ENCODE measurements at regions not wholly inside any gene's neighbourhood (a gene's known extent, or its start where the extent isn't known, plus 50 kb on each side); places are given as distances from the start of the nearest gene placed in this dataset.

DNA sequence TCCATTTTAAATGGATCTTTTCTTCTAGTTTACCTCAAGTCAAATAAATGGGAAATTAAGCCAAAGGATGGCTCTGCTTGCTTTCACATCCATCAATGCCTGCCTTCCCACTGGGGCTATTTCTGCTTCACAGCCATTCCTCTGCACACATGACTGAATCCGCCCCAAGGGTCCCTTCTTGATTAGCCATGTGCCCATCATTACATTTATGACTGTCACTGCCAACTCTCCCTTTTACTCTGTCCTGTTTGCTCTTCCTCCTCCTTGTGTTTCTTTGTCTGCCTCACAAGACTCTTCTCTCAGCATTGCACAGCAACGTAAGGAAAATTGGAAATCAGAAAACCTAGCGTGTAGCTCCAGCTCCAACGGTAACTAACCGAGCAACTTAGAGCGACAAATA is 410.2 kb downstream of the TBC1D4 start:
- H3K36me3 ChIP-seq: no peaks in the 10 kb centered on the region
- no peaks in the 10 kb centered on the region for H3K4me1 ChIP-seq
- intact Hi-C loops (cut with DNase I): no loop called here
- TF ChIP-seq, protein P1, sequence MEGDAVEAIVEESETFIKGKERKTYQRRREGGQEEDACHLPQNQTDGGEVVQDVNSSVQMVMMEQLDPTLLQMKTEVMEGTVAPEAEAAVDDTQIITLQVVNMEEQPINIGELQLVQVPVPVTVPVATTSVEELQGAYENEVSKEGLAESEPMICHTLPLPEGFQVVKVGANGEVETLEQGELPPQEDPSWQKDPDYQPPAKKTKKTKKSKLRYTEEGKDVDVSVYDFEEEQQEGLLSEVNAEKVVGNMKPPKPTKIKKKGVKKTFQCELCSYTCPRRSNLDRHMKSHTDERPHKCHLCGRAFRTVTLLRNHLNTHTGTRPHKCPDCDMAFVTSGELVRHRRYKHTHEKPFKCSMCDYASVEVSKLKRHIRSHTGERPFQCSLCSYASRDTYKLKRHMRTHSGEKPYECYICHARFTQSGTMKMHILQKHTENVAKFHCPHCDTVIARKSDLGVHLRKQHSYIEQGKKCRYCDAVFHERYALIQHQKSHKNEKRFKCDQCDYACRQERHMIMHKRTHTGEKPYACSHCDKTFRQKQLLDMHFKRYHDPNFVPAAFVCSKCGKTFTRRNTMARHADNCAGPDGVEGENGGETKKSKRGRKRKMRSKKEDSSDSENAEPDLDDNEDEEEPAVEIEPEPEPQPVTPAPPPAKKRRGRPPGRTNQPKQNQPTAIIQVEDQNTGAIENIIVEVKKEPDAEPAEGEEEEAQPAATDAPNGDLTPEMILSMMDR (IDR thresholded peaks at IDR 0.05): no peak
- ATAC-seq (no peak), DNase-seq (no peak)
- H3K9me3 ChIP-seq: no peaks in the 10 kb centered on the region
- H3K27me3 ChIP-seq (ENCODE audit: low read depth): no peaks in the 10 kb centered on the region
- no peak overlapping the region for H3K4me3 ChIP-seq
- no peak overlapping the region for H3K27ac ChIP-seq

DNA sequence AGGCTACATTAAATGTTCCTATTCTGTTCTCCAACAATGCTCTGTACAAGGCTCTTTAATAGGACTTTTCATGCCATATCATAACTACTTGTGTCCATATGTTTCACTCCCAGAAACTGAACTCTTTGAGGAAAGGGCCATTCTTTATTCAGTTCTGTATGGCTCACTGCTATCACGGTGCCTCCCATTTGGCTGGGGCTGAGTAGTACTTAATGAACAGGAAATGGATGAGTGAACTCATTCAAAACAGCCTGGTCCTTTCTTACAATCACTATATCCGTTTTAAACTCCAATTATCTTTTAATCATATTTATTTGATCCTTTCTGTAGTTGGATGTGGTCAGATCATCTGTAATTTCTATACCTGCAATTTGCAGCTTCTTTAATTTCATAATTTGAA is 410.6 kb downstream of the TBC1D4 start:
- Histone ChIP-seq H3K27ac (no peak overlapping the region), H3K36me3 (no peaks in the 10 kb centered on the region), H3K27me3 (ENCODE audit: low read depth) (no peaks in the 10 kb centered on the region), H3K4me1 (no peaks in the 10 kb centered on the region), H3K4me3 (no peak overlapping the region), H3K9me3 (no peaks in the 10 kb centered on the region)
- DNase-seq (no peak), ATAC-seq (no peak)
- intact Hi-C loops (cut with DNase I): no loop called here
- TF ChIP-seq, protein P1 (IDR thresholded peaks at IDR 0.05): no peak

DNA sequence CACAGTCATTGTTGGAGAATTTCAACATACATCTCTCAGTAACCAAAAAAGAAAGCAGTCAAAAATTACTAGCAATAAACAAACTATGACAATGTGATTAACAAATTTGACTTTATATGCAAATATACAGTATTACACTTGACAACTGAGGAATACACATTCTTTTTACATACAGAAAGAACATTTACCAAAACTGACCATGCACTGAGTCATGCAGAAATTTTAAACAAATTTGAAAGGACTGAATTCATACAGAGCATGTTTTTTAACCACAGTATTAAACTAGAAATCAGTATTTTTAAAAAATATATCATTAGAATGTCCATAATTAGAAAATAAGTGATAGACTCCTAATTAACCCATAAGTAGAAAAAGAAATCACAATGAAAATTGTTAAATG is 420.1 kb downstream of the TBC1D4 start:
- ATAC-seq (no peak), DNase-seq (no peak)
- TF ChIP-seq, protein P1 (IDR thresholded peaks at IDR 0.05): no peak
- intact Hi-C loops (cut with DNase I): no loop called here
- Histone ChIP-seq H3K27me3 (ENCODE audit: low read depth) (no peaks in the 10 kb centered on the region), H3K36me3 (no peaks in the 10 kb centered on the region), H3K4me1 (no peaks in the 10 kb centered on the region), H3K4me3 (no peak overlapping the region), H3K27ac (no peak overlapping the region), H3K9me3 (peaks cover 4% of the 10 kb centered on the region)

DNA sequence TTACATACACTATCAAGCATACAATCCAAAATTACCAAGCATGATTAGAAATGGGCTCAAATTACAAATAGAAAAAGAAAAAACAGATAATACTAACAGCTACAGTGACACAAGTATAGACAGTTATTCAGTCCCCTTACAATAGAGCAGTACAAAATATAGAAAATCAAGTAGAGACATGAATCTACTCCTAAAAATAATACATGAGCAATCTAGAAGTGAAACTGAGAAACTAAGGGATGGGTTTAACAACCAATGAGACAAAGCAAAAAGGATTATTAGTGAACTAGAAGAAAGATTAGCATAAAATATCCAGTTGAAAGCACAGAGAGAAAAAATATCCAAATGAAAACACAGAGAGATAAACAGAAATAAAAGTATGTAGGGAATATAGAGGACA is 426.7 kb downstream of the TBC1D4 start:
- TF ChIP-seq, protein P1 (IDR thresholded peaks at IDR 0.05): no peak
- intact Hi-C loops (cut with DNase I): no loop called here
- no peak overlapping the region for H3K27ac ChIP-seq

DNA sequence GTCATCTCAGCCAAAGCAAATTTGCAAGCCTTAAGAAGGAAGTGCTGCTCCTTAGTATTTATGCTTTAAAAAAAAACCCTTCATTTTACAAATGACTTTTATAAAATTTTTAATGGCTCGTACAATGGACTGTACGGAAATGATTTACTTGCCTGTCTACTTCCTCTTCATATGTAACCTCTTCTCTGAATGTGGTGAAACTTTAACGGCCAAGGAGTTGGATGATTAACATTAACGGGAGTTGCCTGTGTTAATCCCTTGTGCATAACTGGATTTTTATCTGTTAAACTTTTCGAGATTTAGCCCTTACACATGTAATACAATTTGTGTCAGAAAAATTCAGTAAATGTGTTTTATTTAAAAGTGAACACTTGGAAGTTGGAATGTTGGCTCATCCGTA is 429.4 kb downstream of the TBC1D4 start:
- intact Hi-C loops (cut with DNase I): no loop called here

More for the DNA sequence above, 426.7 kb downstream of the TBC1D4 start:
- Histone ChIP-seq H3K36me3 (no peaks in the 10 kb centered on the region), H3K4me1 (no peaks in the 10 kb centered on the region), H3K4me3 (no peak overlapping the region), H3K9me3 (no peaks in the 10 kb centered on the region), H3K27me3 (ENCODE audit: low read depth) (no peaks in the 10 kb centered on the region)
- ATAC-seq (no peak), DNase-seq (no peak)

More for the DNA sequence above, 429.4 kb downstream of the TBC1D4 start:
- no peak for DNase-seq
- H3K9me3 ChIP-seq: no peaks in the 10 kb centered on the region
- TF ChIP-seq, protein P1 (IDR thresholded peaks at IDR 0.05): no peak
- no peak overlapping the region for H3K27ac ChIP-seq
- H3K4me3 ChIP-seq: no peak overlapping the region
- ATAC-seq: no peak
- no peaks in the 10 kb centered on the region for H3K4me1 ChIP-seq
- no peaks in the 10 kb centered on the region for H3K36me3 ChIP-seq
- H3K27me3 ChIP-seq (ENCODE audit: low read depth): no peaks in the 10 kb centered on the region

Data from lower lobe of right lung (tissue), 2 donors.